DMS79 (cell line): ENCODE measurements at regions not wholly inside any gene's neighbourhood (a gene's known extent, or its start where the extent isn't known, plus 50 kb on each side); places are given as distances from the start of the nearest gene placed in this dataset.
"Not testable (repeated sequence)": the region's sequence is repeated elsewhere in the genome, so short reads cannot be mapped to it uniquely, and the experiment has no call there.

ENCODE experiments used
- DNase-seq: peaks from one replicate; lab custom pipeline; 2025; lab: John Stamatoyannopoulos, UW

DNA sequence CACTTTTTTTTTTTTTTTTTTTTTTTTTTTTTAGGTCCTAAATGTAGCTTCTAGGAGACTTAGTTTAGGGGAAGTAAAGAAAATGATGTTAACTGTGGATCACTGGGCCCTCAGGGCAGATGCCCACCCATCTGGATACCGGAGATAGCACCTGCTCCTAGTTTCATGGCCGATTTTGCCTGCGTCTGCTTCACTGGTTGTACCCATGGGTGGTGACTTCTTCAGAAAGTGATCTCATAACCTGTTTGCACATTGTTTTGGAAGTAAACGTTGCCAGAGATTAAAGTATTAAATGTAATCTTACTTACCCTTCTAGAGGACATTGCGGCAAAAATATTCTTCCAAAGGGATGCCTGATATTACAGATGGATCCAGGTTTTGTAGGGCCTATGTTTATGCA is 79.8 kb upstream of the SGK1 start:
- no peak for DNase-seq

DNA sequence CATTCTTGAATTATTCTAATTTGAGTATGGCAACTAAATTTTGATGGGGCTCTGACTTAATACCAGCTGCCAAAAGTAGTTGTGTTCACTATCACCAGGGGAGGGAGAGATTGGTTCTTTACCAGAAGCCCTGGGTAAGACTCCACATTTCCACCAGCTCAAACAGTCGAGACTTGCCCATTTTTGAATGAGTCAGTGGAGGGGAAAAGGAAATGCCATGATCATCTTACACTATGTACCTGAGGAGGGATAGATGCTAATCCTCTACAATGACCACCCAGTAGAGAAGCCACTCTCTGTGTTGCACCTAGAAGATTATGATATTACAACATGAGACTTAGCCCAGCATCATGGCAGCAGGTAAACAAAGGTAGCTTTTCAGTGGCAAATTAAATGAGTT is 77.0 kb upstream of the SGK1 start:
- no peak for DNase-seq

DNA sequence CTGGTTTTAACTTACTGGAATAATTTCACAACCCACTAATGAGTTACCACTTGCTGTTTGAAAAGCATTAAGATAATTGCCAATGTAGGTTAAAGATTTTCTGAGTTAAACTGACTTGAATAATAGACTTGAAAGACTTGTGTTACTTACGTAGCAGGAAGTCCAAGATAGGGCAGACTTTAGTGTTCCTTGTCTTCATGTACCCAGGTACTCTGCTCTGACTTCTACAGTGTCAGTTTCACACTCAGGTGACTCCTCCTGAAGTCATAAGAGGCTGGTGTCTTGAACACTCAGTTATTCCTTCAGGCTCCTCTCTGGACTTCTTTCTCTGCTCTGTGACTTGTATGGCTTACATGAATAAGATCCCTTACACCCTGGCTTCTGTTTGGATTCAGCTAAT is 76.3 kb upstream of the SGK1 start:
- DNase-seq, result no peak

DNA sequence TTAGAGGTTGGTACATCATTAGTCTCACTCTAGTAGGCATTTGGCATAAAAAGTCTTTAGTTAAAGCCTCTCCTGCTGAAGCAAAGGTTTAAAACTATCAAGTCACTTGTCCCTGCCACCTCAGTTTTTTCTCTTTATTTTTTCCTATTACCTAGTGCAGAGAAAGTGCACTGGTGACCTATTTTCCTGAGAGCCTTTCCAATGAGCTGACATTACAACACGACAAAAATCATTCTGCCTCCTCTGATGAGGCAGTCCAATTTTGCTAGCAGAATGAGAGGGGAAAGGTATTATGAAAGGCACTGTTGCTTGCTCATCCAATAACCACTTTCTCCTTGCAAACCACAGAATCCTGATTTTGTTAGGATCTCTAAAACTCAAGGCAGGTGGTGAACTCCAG is 73.3 kb upstream of the SGK1 start:
- DNase-seq, result no peak

DNA sequence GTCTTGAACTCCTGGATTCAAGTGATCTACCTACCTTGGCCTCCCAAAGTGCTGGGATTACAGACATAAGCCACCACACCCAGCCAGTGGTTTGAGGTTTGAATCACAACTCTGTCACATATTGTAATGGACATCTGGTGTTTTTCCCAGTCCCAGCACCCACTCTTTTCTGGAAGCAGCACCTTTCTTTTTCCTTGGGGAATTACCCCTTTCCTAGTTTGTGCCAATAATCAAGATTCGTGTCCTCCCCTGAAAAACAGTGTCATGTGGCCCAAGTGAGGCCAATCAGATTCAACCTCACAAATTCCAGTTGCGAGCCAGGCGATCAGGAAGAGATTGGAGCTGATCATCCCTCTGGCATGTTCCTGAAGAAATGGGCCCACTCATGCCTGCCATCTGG is 71.7 kb upstream of the SGK1 start:
- DNase-seq, result no peak

DNA sequence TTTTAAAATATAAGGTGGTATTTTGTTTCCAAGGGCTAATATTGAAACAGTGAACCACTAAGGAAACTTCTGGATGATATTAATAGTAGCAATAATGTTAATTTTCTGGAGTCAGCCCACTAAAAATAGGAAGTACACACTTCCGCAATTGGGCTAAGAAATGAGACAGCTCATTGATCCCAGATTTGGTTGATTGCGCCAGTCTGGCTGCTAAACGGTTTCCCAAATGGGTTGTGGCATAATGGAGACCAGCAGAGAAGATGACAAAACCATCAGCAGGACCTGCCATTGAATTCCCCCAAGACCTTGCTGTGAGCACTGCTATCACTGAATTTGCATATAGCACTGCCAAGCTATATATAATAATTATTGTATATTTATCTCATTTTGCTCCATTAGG is 71.2 kb upstream of the SGK1 start:
- no peak for DNase-seq

DNA sequence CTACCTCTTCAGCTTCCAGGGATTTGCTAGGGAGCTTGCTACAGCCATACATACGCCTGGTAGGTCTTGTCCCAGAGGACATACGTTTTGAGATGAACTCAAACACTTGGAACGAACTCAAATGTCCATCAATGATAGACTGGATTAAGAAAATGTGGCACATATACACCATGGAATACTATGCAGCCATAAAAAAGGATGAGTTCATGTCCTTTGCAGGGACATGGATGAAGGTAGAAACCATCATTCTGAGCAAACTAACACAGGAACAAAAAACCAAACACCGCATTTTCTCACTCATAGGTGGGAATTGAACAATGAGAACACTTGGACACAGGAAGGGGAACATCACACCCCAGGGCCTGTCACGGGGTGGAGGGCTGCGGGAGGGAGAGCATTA is 68.6 kb upstream of the SGK1 start:
- not testable (repeated sequence) for DNase-seq

DNA sequence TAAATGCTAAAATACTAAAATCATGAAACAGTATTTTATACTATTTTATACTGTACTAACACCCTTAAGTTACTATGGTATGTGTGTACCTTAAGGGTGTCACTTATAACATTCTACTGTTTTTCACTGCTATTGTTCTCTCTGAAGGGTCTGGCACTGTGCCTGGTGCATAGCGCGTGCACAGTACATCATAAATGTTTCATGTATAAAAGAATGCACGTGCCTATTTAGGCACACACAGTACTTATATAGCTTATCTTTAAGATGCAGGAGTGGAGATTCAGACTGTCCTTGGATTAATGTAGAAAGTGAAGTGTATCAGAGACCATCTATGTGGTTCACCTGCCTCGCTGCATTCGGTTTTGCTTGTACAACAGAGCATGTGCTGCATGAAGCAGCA is 64.0 kb upstream of the SGK1 start:
- DNase-seq, result no peak

DNA sequence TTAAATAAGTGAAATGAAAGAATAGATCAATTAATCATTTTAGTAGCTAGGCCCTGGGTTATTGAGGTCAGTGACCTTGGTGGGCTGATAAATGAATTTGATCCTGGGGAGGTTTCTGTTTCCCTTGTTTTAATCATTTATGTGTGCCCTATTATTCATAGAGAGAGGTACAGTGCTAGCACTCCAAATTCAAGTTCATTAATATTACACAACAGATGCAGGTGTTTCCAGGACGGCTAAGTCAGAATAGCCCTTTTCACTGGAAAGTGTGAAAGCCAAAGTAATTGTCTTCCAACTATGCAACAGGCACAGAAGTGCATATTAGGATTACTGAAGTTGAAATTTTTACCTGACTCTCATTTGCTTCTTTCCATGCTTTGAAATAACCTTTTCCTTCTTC is 61.7 kb upstream of the SGK1 start:
- no peak for DNase-seq

DNA sequence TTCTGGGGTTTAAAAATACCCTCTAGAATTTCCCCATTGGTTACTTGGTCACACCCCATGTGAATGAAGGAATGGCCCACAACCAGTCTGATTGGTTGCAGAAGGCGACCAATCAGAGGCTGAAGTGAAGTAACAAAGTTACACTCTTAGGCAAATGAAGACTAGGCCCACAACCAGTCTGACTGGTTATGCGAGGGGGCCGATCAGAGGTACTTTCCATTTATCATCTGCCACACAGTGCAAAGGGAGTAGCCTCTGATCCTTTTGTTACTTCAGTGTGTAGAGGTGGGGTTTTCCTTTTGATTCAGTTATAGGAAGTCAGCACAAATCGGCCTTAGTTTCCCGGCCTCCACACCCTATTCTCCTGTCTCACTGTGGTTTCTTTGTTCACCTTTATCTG is 61.2 kb upstream of the SGK1 start:
- no peak for DNase-seq

DNA sequence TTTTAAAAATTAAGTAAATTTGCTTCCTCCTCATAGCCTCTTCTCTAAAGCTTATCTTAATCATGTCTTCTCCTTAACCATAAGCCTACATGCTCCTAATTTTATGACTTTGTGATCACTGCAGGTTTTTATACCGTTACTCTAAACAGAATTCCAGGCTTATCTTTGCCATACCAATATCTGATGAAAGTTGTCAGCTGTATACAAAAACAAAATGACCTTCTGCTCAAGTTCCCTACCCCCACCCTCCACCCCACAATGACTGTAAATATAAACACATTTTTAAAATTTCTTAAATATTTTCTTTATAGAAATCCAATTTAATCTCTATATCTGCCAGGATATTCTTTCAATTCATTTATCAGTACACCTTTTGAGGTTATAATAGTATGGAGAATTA is 60.5 kb upstream of the SGK1 start:
- no peak for DNase-seq

DNA sequence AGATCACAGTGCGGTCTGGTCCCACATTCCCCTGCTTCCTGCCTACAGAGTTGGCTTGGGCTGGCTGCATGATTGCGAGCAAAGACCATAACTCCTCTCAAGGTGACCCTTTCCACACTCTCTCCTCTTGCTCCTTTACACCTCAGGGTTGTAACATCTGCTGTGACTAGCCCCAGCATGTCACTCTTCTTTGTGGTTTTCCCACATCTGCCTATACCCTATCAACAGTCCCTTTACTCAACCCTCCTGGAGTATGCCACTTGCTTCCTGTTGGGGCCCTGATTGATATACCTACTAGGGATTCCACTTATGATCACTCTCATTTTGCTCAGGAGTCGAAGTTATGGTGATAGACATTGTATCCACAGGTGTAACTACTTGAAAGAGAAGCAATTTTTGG is 58.9 kb upstream of the SGK1 start:
- no peak for DNase-seq

DNA sequence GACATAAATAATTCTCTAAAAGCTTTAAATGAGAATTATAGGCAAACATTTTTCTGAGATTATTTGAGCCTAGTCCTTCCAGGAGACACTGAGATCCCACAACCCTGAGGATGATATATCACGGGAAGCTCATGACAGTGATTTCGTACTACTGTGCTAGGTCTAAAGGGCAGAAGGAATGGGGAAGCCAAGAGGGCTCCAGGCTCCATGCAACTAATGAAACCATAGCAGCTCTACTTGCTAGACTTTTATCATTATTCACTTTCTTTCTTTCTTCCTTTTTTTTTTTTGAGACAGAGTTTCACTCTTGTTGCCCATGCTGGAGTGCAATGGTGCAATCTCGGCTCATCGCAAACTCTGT is 57.3 kb upstream of the SGK1 start:
- DNase-seq, result no peak

DNA sequence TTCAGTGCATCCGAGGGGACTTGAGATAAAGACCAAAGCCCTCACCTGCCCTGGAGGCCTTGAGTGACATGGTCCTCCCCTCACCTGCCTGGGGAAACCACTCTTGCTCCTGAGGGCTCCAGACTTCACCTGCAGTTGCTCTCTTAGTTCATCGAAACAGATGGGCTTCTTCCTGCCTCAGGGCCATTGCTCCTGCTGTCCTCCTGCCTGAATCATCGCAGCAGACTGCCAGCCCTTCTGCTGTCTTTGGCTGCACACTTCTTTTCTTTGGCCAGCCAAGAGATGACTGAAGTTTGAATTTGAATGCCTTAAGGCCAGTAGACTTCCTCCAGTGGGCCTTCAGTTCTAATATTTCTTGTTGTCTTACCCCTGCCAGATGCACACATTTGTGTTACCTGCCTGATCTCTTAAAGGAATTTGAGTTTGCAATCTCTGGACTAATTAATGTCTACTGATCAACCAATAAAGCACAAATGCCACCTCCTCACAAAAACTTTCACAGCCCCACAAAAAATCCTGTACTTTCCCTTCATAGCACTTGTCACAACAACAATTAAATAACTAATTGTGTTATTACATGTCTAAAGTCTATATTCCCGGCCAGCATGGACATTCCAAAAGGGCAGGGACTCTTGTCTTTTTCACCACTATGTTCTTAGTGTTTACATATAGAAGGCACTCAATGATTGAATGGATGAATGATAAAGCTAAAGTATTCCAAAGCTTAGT is 56.7 kb upstream of the SGK1 start:
- DNase-seq, result no peak

DNA sequence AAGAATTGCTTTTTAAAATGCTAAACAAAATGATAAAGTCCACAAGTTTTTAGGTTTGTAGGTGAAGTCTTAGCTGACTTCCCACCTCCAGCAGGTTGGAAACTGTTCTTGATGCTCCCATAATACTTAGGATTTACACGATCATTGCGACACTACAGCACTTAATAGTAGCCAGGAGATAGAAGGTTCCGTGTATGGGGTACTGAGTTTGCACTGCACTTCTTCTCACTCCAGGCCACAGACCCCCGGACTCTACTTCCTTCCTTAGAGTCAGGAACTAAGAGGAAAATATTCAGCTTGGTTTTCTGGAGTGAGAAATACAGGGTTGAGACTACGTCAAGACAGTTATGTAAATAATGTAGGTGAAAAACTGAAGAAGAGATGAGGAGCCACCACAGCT is 56.1 kb upstream of the SGK1 start:
- DNase-seq, result no peak

DNA sequence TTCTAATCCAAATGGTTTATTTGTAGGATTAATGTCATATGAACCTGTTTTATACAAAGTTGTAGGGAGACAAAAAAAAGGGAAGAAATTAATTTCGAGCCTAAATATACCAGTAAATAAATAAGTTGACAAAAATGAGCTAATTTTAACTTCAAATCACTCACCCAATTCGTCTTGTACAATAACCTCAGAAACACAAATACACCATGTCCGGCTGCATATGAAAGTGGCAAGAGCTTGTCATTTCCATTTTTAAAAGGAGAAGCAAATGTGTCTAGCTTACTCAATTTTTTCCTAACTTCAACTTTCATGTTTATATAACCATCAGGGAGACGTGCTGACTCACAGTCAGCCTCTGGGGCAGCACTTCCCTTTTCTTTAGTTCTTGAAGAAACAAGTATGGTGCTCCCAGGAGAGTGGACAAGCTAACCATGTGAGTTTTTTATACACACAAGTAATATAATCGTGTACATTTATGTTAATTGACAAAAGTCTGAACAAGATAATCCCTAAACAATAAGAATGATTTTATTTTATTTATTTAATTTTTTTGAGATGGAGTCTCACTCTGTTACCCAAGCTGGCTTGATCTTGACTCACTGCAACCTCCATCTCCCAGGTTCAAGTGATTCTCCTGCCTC is 55.5 kb upstream of the SGK1 start:
- DNase-seq, result no peak

DNA sequence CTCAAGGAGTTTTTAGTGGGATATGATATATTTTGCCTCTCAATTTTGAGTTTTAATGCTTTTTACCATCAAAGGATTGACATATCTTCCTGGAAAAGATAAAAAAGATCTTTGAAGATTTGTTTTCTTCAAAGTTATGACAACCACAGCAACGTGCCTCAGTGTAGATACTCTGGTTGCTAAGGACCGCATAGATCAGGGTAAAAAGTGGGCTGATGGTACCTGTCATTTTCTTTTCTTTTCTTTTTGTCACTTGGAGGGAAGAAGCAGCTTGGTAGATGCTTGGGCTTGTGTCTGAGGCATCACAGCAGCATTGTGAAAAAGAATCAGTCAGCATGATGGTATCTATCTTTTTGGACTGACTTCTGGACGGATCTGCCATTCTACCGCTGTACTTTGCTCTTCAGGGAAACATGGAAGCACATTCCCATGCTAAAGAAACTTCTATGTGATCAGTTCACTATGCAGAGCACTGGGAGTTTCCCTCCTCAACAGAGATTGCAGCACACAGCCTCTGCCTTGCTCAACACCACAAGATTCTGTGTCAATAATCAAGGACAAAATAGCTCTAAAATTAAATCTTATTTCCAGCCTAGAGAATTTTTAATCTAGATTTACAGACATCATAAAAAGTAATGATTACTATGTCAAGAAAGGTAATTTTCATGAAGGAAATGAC is 54.8 kb upstream of the SGK1 start:
- DNase-seq, result no peak

DNA sequence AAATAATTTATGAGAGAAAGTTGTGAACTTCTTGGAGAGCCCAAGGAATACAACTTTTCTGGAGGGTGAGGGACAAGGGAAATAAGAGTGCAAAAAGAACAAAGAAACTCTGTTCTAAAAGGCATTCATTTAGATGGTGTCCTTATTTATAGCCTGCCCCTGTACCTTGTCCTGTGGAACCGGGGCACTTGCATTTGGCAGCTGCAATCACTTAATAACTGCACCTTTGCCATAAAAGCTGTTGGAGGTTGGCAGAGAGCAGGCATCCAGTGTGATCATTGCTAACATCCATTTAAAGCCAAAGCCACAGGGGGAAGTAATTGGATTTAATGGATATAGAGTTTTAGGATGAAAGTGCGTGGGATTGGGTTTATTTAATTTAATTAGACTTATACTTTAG is 50.8 kb upstream of the SGK1 start:
- DNase-seq, result no peak
